Heart left ventricle (tissue), 13 donors: ENCODE measurements at regions not wholly inside any gene's neighbourhood (a gene's known extent, or its start where the extent isn't known, plus 50 kb on each side); places are given as distances from the start of the nearest gene placed in this dataset.

ENCODE experiments used
- CTCF ChIP-seq, 12 donors: fragments of 200-600 bp; sonication (generic) in 4 of 12; IDR thresholded peaks; one replicate each; pipeline versions ENCODE4 v1.5.0 to v1.8.0; 2018 to 2022; ENCODE audit warnings: antibody characterized with exemption in 12 of 12, mild to moderate bottlenecking in 5 of 12
- POLR2A ChIP-seq, 2 donors: fragments of 450-650 bp; IDR thresholded peaks; one replicate each; pipeline ENCODE4 v1.6.1; 2017; ENCODE audit warnings: antibody characterized with exemption in 2 of 2, mild to moderate bottlenecking in 2 of 2, moderate library complexity in 2 of 2
- donor health status: ischemic (EF 13 %, LVEDD 7.1; RV severe dilation, severe dysfunction).
- donor health status: DM: no; HTN: yes; CAD: no.
- donor health status: DM: no; HTN: no; CAD: no.
- donor health status: ischemic (EF 25% LVEDD 6.9; RV normal size, moderate dysfunction).
- donor health status: ischemic (EF 25% LVEDD 5.7; RV mildly dilated, moderate dysfunction).
- donor health status: ischemic (EF 35%, LVEDD 5.7; RV mildly dilated, moderate dysfunction).
- donor health status: nonischemic (EF 11% LVEDD 7.7; RV severe dilation, severe dysfunction).
- donor health status: DM: yes; HTN: yes; CAD: no.
- donor health status: PGD.
- donor health status: ischemic (EF 29% LVEDD 5.4; RV normal size, mild dysfunction).
- donor health status: nonischemic (EF 23%, LVEDD 6.1; RV moderate dilation, normal function).

- TF ChIP-seq POLR2A (IDR thresholded peaks at IDR 0.05) (no peak), CTCF (IDR thresholded peaks at IDR 0.05) (no peak)
These were observed 894.1 kb upstream of the PHF14 start for GRCh38 chr7:10079572-10079971.
